Hypothalamus (tissue), 51 donors: ENCODE measurements at regions not wholly inside any gene's neighbourhood (a gene's known extent, or its start where the extent isn't known, plus 50 kb on each side); places are given as distances from the start of the nearest gene placed in this dataset.

Source experiments
- DNase-seq, 51 donors: peaks; one replicate each; lab custom pipeline; 2025; lab: John Stamatoyannopoulos, UW

DNA sequence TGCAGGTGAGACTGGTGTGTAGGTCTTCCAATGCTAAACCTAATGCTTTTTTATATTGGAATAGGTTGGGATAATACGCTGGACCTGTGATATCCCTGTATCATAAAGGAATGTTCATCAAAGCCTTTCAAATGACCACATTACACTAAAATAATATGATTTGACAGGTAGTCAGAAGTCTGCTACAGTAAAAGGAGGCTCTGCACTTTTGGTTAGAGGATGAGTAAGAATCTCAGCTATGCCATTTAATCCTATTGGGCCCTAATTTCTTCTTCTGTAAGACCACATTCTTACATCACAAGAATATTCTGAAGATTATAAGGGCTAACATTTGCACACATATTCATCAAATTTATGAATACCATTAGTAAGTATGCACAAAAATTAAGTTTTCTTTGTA, 250.5 kb upstream of the FLRT2 start:
- DNase-seq = no peak

DNA sequence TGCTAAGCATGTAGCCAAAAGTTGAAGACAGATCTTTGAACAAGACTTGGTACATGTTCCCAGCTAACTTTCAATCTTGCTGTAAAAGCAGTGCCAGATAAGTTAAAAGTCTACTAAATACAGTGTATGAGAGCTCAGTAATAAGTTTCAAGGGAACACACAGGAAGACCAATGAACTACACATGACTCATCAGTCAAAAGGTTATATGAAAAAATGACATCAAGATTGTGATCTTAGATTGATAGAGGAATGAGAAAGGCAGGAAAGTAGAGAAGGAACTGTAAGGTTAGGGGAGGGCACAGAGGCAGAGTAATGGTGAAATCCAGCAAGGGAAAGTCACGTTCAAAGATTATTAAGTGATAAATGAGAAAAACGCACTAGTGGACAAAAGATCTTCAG, 249.9 kb upstream of the FLRT2 start:
- DNase-seq = no peak

DNA sequence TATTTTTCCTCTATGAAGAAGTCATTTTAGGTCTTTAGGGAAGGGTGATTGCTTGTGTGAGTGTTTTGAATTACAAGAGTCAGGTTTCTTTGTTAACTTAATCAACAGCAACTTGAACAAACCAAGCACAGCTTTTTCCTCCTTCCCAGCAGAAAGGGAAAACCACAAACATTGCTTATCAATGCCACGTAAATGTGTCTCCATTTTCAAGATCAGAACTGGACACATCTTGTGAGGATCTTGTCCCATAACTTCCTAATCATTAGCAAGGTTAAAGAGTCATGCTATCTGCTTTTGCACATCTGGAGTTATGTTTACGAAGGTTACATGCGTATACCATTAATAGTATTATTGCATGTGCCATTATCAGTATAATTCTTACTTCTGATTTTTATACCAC, 248.0 kb upstream of the FLRT2 start:
- DNase-seq = no peak

DNA sequence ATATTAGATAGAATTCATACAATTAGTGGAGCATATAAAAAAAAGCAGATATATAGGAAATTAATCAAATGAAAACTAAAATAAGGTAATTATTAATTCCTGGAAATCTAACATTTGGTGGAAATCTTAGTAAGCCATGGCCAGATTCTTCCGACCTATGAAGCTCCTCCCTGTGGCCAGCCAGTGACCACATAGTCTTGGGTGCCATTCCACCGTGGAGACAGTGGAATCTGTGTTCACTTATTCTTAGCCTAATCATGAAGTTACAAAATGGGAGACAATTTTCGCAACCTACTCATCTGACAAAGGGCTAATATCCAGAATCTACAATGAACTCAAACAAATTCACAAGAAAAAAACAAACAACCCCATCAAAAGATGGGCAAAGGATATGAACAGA, 241.9 kb upstream of the FLRT2 start:
- DNase-seq = no peak

DNA sequence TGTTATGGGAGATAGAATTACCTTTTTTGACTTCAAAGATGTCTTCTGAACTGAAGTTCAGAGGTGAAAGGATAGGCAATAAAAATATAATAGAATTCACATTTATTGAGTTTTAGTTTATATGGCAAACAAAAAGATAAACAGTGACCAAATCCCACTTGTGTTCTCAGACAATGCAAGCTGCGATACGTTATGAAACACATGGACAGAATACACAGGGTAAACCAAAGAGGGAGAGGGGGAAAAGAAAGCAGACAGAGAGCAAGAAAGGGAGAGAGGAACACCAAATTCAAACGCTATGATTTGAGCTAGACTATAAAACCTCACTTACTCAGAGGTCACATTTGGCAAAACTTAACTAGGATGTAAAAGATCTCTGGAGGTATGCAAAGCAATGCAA, 238.2 kb upstream of the FLRT2 start:
- no peak for DNase-seq

DNA sequence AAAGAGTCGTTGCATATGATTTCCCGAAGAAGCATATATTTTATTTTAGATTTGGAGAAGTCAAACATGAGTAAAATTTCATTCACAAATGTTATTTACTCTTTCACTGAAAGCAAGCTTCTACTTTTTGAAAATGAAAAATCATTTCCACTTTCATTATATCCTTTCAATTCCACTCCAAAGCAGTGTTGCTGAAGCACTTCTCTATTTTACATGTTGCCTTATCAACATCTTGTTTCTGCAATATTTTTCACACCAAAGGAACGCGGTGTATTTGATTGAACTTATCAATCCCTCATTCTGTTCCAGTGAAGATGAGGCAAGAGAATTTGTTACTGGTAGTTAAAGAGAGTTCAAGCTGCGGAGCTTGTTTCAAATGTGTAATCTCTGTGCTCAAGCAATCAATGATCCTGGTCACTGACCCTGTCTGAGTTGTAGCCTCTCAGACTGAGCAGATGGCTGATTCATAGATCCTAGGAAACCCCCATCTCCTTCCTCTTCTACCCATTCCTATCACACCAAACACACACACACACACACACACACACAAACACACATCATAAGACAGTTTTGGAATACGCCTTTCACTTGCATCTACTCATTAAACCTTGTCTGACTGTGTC, 236.2 kb upstream of the FLRT2 start:
- no peak for DNase-seq

DNA sequence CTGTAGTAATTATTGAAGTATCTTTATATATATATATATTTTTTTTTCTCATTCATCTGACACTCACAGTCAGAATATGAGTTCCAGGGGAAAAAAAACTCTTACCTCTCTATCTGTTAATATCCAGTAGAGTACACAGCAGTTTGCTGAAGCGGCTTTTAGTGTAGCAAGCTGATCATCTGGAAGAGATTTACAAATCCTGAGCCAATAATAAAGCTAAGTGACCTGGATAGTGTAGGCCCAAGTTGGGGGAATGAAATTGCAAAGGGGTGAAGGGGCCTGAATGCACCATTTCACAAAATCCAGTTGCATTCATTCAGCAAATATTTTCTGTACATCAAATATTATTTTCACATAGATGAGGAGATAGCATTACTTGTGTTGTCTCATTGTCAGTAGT, 234.6 kb upstream of the FLRT2 start:
- no peak for DNase-seq

DNA sequence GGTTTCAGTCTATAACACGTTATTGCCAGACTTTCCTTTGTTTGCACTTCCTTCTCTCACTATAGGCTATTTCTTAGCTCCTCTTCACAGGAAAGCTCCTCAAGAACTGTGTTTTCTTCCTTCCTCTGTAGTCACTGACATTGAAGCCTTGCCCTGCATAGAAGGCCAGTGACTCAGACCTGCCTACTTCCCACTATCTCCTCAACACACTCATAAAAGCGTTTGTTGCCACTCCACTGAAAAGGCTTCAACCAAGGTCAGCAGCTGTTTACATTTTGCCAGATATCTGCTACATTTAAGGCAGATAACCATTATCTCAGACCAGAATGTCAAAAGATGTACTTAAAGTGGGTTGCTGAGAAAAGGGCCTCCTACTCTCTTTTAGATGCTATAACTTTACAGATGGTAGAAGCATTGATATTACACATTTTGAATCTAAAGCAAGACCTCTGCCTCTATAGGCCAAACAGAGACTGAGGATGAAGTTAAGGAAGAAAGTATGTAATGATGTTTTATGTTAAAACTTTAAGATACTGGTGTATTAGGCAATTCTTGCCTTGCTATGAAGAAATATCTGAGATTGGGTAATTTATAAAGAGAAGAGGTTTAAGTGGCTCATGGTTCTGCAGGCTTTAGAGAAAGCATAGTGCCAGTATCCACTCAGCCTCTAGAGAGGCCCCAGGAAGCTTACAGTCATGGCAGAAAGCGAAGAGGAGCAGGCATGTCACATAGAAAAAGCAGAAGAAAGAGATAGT, 233.3 kb upstream of the FLRT2 start:
- no peak for DNase-seq

DNA sequence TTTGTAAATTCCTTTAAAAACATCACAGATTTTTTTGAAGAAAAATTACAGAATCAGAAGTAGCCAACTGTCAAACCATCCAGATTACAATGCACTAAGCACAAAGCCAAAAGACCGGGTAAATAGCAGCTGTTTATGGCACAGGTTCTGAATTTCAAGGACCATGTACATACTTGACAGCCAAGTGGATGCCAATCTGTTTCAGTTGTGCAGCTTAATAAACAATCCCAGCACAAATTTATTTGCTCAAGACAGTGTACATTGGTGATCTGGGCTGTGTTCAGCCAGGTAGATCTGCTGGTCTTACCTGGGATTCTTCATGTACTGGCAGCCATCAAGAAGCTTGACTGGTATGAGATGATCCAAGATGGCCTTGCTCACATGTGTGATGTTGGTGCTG, 229.8 kb upstream of the FLRT2 start:
- DNase-seq = no peak

DNA sequence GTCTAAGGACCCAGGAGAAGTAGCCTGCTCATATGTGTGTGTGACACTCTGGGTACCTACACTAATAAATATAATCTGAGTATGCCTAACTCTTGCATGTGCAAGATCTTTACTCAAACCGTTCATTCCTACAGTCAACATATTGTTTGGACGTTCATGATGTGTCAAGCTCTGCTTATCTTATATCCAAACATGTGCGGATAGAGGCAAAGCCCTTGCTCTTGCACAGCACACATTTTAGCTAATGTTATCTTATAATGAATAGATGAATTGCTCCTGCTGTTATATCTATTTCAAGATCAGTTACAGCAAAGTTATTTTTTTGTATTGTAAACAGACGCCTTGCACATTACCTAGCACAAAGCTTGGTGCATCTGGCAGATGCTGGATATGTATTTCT, 228.4 kb upstream of the FLRT2 start:
- DNase-seq = no peak

DNA sequence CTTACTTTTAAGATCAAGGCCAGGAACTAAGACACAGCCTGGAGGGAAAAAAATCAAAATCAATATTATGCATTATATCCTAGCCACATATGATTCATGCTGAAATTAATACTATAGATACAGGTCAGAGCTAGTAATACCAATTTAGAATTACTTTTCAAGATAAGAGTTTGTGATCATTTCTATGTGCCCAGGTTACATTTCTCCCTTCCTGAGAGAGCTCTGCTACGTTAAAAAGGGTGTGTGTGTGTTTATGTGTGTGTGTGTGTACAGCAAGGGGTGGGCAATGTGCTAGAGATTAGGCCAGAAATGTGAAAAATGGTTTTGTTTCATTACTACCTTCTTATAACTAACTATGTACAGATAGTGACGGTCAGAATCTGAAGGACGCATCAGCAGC, 223.9 kb upstream of the FLRT2 start:
- DNase-seq = no peak

DNA sequence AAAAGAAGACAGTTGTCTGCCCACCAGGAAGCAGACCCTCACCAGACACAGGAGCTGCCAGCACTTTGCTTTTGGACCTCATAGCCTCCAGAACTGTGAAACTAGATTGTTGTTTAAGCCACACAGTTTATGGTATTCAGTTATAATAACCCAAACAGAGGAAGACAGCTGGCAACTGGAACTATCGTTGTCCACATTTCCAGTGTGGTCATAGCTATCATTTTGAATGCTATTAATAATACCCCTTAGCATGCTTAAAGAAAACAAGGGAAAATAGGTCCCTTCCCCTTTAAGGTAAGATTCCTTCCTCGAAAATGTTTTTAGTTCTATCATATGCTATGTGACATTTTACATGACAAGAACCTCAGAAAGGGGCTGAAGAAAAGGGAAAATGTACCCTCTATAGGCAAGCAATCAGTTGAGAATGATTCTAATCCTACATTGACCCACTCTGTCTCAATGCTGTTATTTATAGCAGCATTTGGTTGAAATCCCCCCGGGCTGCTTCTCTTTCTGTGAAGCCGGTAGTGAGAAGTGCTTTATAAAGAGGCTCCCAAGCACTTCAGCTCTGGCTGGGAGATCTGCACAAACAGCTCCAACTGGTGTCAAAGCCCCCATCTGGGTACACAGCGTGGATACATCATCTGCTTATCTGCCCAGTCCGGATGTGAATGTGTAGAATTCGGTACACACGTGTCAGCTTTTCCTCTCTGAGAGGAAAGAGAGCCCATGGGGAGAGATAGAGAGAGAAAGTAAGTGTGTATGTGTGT, 221.2 kb upstream of the FLRT2 start:
- DNase-seq = no peak

DNA sequence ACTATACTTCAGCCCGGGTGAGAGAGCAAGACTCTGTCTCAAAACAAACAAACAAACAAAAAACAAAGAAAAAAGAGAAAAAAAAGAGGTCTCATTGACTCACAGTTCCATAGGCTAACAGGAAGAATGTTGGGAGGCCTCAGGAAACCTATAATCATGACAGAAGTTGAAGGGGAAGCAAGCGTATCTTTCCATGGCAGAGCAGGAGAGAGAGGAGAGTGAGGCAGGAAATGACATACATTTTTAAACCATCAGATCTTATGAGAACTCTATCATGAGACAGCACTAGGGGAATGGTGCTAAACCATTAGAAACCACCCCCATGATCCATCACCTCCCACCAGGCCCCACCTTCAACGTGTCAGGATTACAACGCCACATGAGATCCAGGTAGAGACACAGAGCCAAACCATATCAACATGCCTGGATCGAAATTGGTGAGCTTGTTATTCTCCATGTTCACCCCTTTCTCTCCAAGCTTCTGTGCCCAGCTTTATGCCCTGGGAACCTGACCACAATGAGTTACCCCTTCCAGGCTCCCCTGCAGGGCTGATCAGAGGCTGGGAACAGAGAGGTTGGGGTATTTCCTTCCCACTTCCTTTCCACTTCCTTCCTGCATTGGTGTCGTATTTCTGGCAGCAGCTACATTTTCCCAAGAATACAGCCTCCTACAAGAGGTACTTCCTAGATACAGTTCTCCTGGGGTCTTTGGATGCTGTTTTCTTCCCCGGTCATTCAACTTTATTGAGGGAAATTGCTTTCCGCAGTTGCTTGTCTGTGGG, 219.3 kb upstream of the FLRT2 start:
- no peak for DNase-seq

DNA sequence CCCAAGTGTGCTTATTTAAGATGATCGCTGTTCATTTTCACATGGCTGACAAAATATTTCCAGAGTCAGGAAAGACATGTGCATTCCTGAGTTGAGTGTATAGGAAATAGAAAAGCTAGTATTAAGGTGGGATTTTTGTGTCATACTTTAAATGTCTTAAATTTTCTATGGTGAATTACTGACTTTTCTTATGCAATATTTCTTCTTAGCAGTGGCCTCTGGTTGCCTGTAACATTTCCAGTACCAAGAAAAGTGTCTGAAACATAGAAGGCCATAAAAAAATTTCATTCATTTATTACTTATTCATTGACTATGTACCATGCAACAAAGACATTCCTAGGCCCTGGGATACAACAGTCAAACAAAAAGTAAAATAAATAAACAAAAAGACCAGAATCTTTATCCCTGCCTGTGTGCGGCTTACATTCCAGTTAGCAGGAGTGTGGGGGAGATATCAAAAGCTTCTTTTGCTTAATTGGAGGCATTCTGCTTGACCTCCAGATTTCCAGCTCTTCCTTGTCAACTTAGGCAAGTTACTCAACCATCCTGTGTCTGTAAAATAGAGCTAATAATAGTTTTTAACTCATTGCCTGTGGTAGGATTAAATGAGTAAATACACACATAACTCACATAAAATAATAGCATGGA, 216.3 kb upstream of the FLRT2 start:
- DNase-seq = no peak

DNA sequence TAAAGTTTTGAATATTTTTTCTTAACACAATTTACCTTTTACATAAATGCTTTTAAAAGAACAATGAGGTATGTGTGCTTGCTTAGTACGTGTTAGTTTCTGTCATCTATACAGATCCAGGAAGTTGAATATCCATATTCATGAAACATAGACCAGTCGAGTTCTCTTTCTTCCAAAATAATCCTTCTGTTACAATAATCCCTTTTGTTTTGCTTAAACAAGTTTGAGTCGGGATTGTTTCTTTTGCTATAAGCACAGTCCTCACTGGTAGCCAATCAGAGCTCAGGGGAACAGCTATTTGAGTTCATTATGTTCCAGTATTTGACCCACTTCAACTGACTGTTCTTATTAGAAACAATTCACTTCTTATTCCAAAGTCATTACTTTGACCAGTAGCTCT, 214.7 kb upstream of the FLRT2 start:
- DNase-seq = no peak

DNA sequence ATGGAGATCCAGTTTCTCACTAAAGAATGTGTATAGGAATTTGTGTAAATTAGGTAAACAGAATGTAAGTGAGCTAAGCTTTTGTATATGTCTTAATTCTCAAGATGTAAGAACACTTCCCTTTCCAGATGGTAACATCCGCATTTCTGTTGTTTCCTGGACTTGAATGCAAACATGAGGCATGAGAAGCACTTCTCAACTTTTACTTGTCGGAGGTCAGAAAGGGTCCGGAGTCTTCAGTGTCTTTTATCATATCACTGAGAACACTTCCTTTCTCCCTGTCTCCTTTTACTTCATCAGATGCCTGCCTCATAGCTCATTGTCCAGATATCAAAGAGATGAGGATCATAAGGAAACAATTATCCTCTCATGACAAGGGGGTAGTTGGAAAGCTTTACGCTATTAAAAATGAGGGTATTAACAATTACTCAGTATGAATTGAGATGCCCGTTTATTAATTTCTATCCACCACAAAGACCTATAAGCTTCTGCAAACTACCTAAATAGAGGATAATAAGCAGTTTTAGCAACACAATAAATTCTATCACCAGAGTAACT, 214.1 kb upstream of the FLRT2 start:
- DNase-seq = no peak

DNA sequence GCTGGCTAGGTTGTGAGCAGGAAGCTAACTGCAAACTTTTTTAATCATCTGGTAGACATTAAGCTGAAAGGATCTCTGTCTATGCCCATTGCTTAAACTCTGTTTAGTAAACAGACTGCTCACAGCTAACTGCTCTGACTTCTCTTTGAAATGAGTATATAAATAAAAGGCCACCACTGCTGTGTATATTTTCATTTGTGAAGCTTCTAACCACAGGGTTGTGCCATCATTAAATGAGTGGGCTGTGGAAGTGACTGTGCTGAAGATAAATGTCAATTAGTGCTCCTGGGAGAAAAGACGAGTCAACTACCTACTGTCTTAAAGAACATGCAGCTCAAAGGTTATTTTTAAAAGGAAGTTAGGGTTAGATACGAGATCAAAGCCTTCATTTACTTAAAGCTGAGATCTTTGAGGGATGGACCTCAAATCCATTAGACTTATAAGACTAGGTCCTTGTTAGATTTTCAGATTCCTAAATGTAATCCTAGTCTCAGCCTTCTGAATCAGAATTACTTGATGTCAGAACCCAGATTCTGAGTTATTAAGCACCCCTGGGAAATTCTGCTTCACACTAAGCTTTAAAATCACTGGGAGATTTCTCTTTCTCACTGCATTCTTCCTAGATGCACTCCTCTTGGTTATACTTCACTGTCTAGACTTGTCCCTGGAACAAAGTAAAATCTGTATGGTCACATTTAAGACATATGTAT, 213.1 kb upstream of the FLRT2 start:
- DNase-seq = no peak

DNA sequence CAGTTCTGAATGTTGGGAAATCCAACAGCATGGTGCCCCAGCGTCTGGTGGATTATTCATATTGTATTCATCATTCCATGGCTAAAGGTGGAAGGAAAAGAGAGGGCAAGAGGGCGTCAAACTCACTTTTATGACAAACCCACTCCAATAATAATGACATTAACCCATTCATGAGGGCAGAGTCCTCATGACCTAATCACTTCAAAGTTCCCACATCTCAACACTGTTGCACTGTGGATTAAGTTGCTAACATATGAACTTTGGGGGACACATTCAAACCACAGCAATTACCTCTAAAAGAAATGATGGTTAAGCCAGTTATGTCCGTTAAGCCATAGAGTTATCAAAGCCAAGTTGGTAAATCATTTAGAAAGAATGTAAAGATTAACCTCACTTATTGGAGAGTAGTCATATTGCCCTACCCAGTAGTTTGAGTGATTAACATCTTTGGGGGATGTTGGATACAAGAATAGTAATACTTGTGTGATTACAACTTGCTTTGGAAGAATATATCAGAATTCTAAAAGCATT, 212.4 kb upstream of the FLRT2 start:
- no peak for DNase-seq

DNA sequence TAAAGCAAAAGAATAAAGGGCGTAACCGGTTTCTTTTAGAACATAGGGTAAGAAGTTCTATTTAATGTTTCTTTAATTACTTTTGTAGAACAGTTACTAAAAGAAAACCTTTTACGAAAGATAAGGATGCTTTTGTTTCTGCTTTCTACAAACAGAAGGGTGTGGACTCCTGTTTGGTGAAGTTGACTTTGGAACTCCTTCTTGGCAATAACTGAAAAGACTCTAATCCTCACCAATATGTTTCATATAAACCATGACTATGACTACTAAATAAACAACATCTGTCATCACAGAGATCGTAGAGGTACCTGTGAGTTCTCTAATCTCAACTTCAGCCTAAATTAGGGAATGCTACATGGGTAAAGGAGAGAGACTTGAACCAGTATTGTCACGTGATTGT, 210.8 kb upstream of the FLRT2 start:
- no peak for DNase-seq
